C4-2B (cell line): ENCODE measurements at regions not wholly inside any gene's neighbourhood (a gene's known extent, or its start where the extent isn't known, plus 50 kb on each side); places are given as distances from the start of the nearest gene placed in this dataset.

Source experiments
- H3K27ac ChIP-seq: fragments of 450-650 bp; 2 replicates; pipeline ENCODE4 v1.5.1; 2017
- CTCF ChIP-seq: fragments of 450-650 bp; conservative IDR thresholded peaks from 2 replicates; pipeline ENCODE4 v1.5.1; 2017; ENCODE audit warnings: mild to moderate bottlenecking
- ZFX ChIP-seq: fragments of 450-650 bp; IDR thresholded peaks from 2 replicates; pipeline ENCODE4 v1.6.1; 2017

- TF ChIP-seq CTCF (no peak), ZFX (no peak)
- no peak overlapping the region for H3K27ac ChIP-seq
Measured at GRCh38 chr2:172225786-172226185, 123.1 kb upstream of the DLX2 start.

- TF ChIP-seq CTCF (peak; percentile 75), ZFX (no peak)
- peak overlapping the region; percentile 23; the same call in 1 of the 2 replicates for H3K27ac ChIP-seq
Measured at GRCh38 chr2:172226244-172227061, 123.8 kb upstream of the DLX2 start.

- TF ChIP-seq CTCF (no peak), ZFX (no peak)
- H3K27ac ChIP-seq = no peak overlapping the region
Measured at GRCh38 chr2:172227719-172228118, 125.0 kb upstream of the DLX2 start.

- no peak for TF ChIP-seq ZFX
- TF ChIP-seq CTCF = no peak
- no peak overlapping the region for H3K27ac ChIP-seq
Measured at GRCh38 chr2:172228177-172228808, 125.6 kb upstream of the DLX2 start.

- H3K27ac ChIP-seq = no peak overlapping the region; the same call in 1 of the 2 replicates
- TF ChIP-seq CTCF = no peak
- TF ChIP-seq ZFX = no peak
Measured at GRCh38 chr2:172229125-172229524, 126.4 kb upstream of the DLX2 start.

- H3K27ac ChIP-seq = no peak overlapping the region
- TF ChIP-seq CTCF (no peak), ZFX (no peak)
Measured at GRCh38 chr2:172230332-172230888, 127.7 kb upstream of the DLX2 start.

GRCh38 chr2:172230889-172231401, 128.2 kb upstream of the DLX2 start:
- TF ChIP-seq CTCF (no peak), ZFX (no peak)
- H3K27ac ChIP-seq = no peak overlapping the region
